ENCODE measurements at regions not wholly inside any gene's neighbourhood (a gene's known extent, or its start where the extent isn't known, plus 50 kb on each side); places are given as distances from the start of the nearest gene placed in this dataset.
A peak's percentile ranks its signal among the peaks of the same experiment; 100 is the strongest.

DNA sequence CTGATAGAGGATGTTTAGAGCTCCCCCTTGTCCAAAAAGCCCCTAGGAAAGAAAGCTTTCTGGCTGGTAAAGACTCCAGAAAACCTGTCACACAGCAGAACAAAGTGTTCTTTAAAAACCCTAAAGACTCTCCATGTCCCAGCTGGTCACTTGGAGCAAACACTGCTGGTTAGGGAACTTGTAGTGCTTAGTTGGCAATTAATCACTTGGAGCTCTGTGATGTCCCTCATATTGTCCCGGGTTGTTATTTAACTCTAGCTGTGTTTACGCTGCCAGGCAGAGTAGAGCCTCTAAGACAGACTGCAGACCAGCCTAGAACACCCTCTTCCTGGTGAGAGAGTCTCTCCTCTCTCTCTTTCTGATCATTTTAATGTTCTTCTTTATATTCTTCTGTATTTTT lies 267.3 kb downstream of the BCOR start:
- no peak for TF ChIP-seq EZH2phosphoT487 (IDR thresholded peaks at IDR 0.05; ENCODE audit: low read depth)
- TF ChIP-seq, protein P1, sequence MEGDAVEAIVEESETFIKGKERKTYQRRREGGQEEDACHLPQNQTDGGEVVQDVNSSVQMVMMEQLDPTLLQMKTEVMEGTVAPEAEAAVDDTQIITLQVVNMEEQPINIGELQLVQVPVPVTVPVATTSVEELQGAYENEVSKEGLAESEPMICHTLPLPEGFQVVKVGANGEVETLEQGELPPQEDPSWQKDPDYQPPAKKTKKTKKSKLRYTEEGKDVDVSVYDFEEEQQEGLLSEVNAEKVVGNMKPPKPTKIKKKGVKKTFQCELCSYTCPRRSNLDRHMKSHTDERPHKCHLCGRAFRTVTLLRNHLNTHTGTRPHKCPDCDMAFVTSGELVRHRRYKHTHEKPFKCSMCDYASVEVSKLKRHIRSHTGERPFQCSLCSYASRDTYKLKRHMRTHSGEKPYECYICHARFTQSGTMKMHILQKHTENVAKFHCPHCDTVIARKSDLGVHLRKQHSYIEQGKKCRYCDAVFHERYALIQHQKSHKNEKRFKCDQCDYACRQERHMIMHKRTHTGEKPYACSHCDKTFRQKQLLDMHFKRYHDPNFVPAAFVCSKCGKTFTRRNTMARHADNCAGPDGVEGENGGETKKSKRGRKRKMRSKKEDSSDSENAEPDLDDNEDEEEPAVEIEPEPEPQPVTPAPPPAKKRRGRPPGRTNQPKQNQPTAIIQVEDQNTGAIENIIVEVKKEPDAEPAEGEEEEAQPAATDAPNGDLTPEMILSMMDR (IDR thresholded peaks at IDR 0.05; ENCODE audit: low read depth, low read length), result no peak
- H3K36me3 ChIP-seq (replicated peaks; ENCODE audit: low read depth, low read length), result no peaks in the 10 kb centered on the region
- H3K27ac ChIP-seq (ENCODE audit: low read length), result no peak overlapping the region
- H2AFZ ChIP-seq (ENCODE audit: low read depth, low read length), result no peak overlapping the region
- no peak overlapping the region for H3K4me3 ChIP-seq (ENCODE audit: low read length)
- H3K27me3 ChIP-seq (ENCODE audit: low read depth, low read length), result peaks cover 20% of the 10 kb centered on the region
- no peaks in the 10 kb centered on the region for H3K79me2 ChIP-seq (ENCODE audit: low read length)
- H3K9me3 ChIP-seq (ENCODE audit: insufficient read depth, low read length), result no peaks in the 10 kb centered on the region
- H4K20me1 ChIP-seq (ENCODE audit: insufficient read depth, low read length), result no peaks in the 10 kb centered on the region
- H3K9ac ChIP-seq (ENCODE audit: low read length), result no peak overlapping the region
- peaks cover 46% of the 10 kb centered on the region for H3K4me1 ChIP-seq (ENCODE audit: low read length)
- H3K4me2 ChIP-seq (ENCODE audit: low read length), result no peak overlapping the region

DNA sequence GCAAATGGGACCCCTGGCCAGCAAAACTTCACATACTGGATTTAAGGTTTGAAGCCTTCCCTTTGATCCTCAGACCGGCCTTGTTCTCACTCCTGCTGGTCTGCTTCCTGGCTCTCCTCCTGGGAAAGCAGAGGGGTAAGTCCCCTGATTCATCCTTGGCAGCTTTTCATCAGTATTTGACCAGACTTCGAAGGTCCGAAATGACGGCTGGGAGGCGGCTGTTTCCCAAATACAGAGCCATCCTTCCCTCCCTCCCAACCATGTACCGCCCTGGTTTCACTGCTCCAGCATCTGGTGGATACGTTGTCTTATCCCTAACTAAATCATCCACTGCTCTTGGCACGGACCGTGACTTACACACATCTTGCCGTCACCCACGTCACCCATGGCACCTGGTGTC lies 265.5 kb downstream of the BCOR start:
- no peak overlapping the region for H3K9ac ChIP-seq (ENCODE audit: low read length)
- H2AFZ ChIP-seq (ENCODE audit: low read depth, low read length), result no peak overlapping the region
- H4K20me1 ChIP-seq (ENCODE audit: insufficient read depth, low read length), result no peaks in the 10 kb centered on the region
- no peaks in the 10 kb centered on the region for H3K9me3 ChIP-seq (ENCODE audit: insufficient read depth, low read length)
- peaks cover 20% of the 10 kb centered on the region for H3K27me3 ChIP-seq (ENCODE audit: low read depth, low read length)
- no peaks in the 10 kb centered on the region for H3K79me2 ChIP-seq (ENCODE audit: low read length)
- no peaks in the 10 kb centered on the region for H3K36me3 ChIP-seq (replicated peaks; ENCODE audit: low read depth, low read length)
- H3K4me2 ChIP-seq (ENCODE audit: low read length), result no peak overlapping the region
- no peak overlapping the region for H3K27ac ChIP-seq (ENCODE audit: low read length)
- peaks cover 32% of the 10 kb centered on the region for H3K4me1 ChIP-seq (ENCODE audit: low read length)
- TF ChIP-seq, protein P1 (IDR thresholded peaks at IDR 0.05; ENCODE audit: low read depth, low read length), result no peak
- no peak for TF ChIP-seq EZH2phosphoT487 (IDR thresholded peaks at IDR 0.05; ENCODE audit: low read depth)
- H3K4me3 ChIP-seq (ENCODE audit: low read length), result no peak overlapping the region

GRCh38 chrX:39834600-39834999 lies 263.2 kb downstream of the BCOR start:
- no peak for TF ChIP-seq EZH2phosphoT487 (IDR thresholded peaks at IDR 0.05; ENCODE audit: low read depth)
- TF ChIP-seq, protein P1 (IDR thresholded peaks at IDR 0.05; ENCODE audit: low read depth, low read length), result no peak
- Histone ChIP-seq H3K9me3 (ENCODE audit: insufficient read depth, low read length) (no peaks in the 10 kb centered on the region), H4K20me1 (ENCODE audit: insufficient read depth, low read length) (no peaks in the 10 kb centered on the region), H3K27ac (ENCODE audit: low read length) (no peak overlapping the region), H3K27me3 (ENCODE audit: low read depth, low read length) (peaks cover 9% of the 10 kb centered on the region), H3K9ac (ENCODE audit: low read length) (no peak overlapping the region), H2AFZ (ENCODE audit: low read depth, low read length) (no peak overlapping the region), H3K4me3 (ENCODE audit: low read length) (no peak overlapping the region), H3K4me1 (ENCODE audit: low read length) (peaks cover 13% of the 10 kb centered on the region), H3K79me2 (ENCODE audit: low read length) (no peaks in the 10 kb centered on the region), H3K4me2 (ENCODE audit: low read length) (peak overlapping the region; percentile 43), H3K36me3 (replicated peaks; ENCODE audit: low read depth, low read length) (no peaks in the 10 kb centered on the region)

- peak overlapping the region; percentile 43 for H3K4me2 ChIP-seq (ENCODE audit: low read length)
- H3K79me2 ChIP-seq (ENCODE audit: low read length), result no peaks in the 10 kb centered on the region
- H3K27ac ChIP-seq (ENCODE audit: low read length), result no peak overlapping the region
- no peaks in the 10 kb centered on the region for H3K9me3 ChIP-seq (ENCODE audit: insufficient read depth, low read length)
- no peak overlapping the region for H2AFZ ChIP-seq (ENCODE audit: low read depth, low read length)
- TF ChIP-seq, protein P1 (IDR thresholded peaks at IDR 0.05; ENCODE audit: low read depth, low read length), result no peak
- TF ChIP-seq EZH2phosphoT487 (IDR thresholded peaks at IDR 0.05; ENCODE audit: low read depth), result no peak
- no peak overlapping the region for H3K4me3 ChIP-seq (ENCODE audit: low read length)
- no peaks in the 10 kb centered on the region for H3K36me3 ChIP-seq (replicated peaks; ENCODE audit: low read depth, low read length)
- H3K9ac ChIP-seq (ENCODE audit: low read length), result no peak overlapping the region
- H3K27me3 ChIP-seq (ENCODE audit: low read depth, low read length), result peaks cover 3% of the 10 kb centered on the region
- no peaks in the 10 kb centered on the region for H4K20me1 ChIP-seq (ENCODE audit: insufficient read depth, low read length)
- peaks cover 13% of the 10 kb centered on the region for H3K4me1 ChIP-seq (ENCODE audit: low read length)
Measured at GRCh38 chrX:39835241-39835640, 262.5 kb downstream of the BCOR start.

All from OCI-LY3 (cell line).